GM12878 (cell line): ENCODE measurements at regions not wholly inside any gene's neighbourhood (a gene's known extent, or its start where the extent isn't known, plus 50 kb on each side); places are given as distances from the start of the nearest gene placed in this dataset.

ENCODE experiments used
- ATAC-seq: fragments of 200-7000 bp; cut with Tn5 transposase; 3 replicates; pipeline ENCODE4 v1.9.1; 2020; ENCODE audit warnings: mild to moderate bottlenecking, moderate library complexity
- BruUV-seq: library from RNA; stranded (reverse); fragments of 400-500 nt; replicated peaks from 2 replicates; lab custom pipeline; 2021; lab: Mats Ljungman, UMichigan
- CTCF ChIA-PET: fragments of 300-600 bp; sonication (Branson Sonifier 250); formaldehyde crosslinking; extraction: SDS; loops from one replicate; lab custom pipeline; 2021; ENCODE audit warnings: inconsistent platforms; lab: Yijun Ruan, JAX
- POLR2A ChIA-PET: fragments of 350-600 bp; formaldehyde crosslinking; extraction: SDS; loops from one replicate; lab custom pipeline; 2021; ENCODE audit warnings: inconsistent platforms; lab: Charles Lee
- RAD21 ChIA-PET: fragments of 300-600 bp; sonication (Branson Sonifier 250); formaldehyde crosslinking; loops from one replicate; lab custom pipeline; 2023; ENCODE audit warnings: antibody characterized with exemption; ENCODE audit not compliant: unreplicated experiment; lab: Charles Lee
- SMC1A ChIA-PET: fragments of 300-600 bp; sonication (Branson Sonifier 250); formaldehyde crosslinking; loops from one replicate; lab custom pipeline; 2023; ENCODE audit not compliant: unreplicated experiment, uncharacterized antibody; lab: Charles Lee
- DNase-seq: peaks from one replicate; pipeline ENCODE4 v3.0.0-alpha.2; 2011; ENCODE audit warnings: low read depth, low spot score
- FAIRE-seq: peaks from 3 replicates; lab custom pipeline; 2011; peaks lifted over from hg19 to GRCh38; lab: Jason Lieb, UNC
- H2AFZ ChIP-seq: 2 replicates; pipeline ENCODE4 v1.6.0; 2011; ENCODE audit warnings: low read depth, low read length, control low read depth; ENCODE audit not compliant: control insufficient read depth
- H3K27ac ChIP-seq: 2 replicates; pipeline ENCODE4 v1.5.1; 2011; ENCODE audit warnings: control low read depth; ENCODE audit not compliant: control insufficient read depth, insufficient read depth
- H3K27me3 ChIP-seq, 2 experiments: replicated peaks in 1 of 2; 2 replicates each; pipeline versions ENCODE4 v1.6.0 to v1.6.1; 2011; ENCODE audit warnings: low read length in 1 of 2; ENCODE audit not compliant: control insufficient read depth in 2 of 2, insufficient read depth in 2 of 2
- H3K36me3 ChIP-seq, 2 experiments: 2 replicates each; pipeline ENCODE4 v1.5.1; 2011; ENCODE audit warnings: low read length in 1 of 2; ENCODE audit not compliant: control insufficient read depth in 2 of 2, insufficient read depth in 2 of 2
- H3K4me1 ChIP-seq: 2 replicates; pipeline ENCODE4 v1.6.1; 2011; ENCODE audit warnings: mild to moderate bottlenecking, low read length, moderate library complexity, mixed read lengths; ENCODE audit not compliant: control insufficient read depth, insufficient read depth
- H3K4me2 ChIP-seq: 2 replicates; pipeline ENCODE4 v1.6.0; 2011; ENCODE audit warnings: control low read depth; ENCODE audit not compliant: control insufficient read depth, insufficient read depth
- H3K4me3 ChIP-seq: fragments of 200-600 bp; sonication (generic); 2 replicates; pipeline ENCODE4 v1.5.1; 2016
- H3K79me2 ChIP-seq: 2 replicates; pipeline ENCODE4 v1.6.0; 2011; ENCODE audit warnings: low read length; ENCODE audit not compliant: control insufficient read depth, insufficient read depth
- H3K9ac ChIP-seq: 2 replicates; pipeline ENCODE4 v1.8.0; 2011; ENCODE audit warnings: low read length, control low read depth, mixed read lengths; ENCODE audit not compliant: control insufficient read depth, insufficient read depth
- H3K9me3 ChIP-seq: replicated peaks from 3 replicates; pipeline ENCODE4 v1.5.1; 2011; ENCODE audit warnings: mild to moderate bottlenecking, low read length; ENCODE audit not compliant: control insufficient read depth, insufficient read depth
- H4K20me1 ChIP-seq: 2 replicates; pipeline ENCODE4 v1.6.0; 2011; ENCODE audit not compliant: control insufficient read depth, insufficient read depth
- EZH2 ChIP-seq: IDR thresholded peaks from 2 replicates; pipeline ENCODE4 v1.6.1; 2012; ENCODE audit warnings: low read depth, mild to moderate bottlenecking, control low read depth, inconsistent platforms, low read length, borderline replicate concordance; ENCODE audit not compliant: control insufficient read depth
- GABPA ChIP-seq: IDR thresholded peaks from 2 replicates; pipeline ENCODE4 v1.6.1; 2014; ENCODE audit warnings: antibody characterized with exemption, low read depth, mild to moderate bottlenecking, inconsistent platforms
- HDAC2 ChIP-seq: fragments of 200-600 bp; sonication (generic); IDR thresholded peaks from 2 replicates; pipeline ENCODE4 v1.6.1; 2017
- HDAC6 ChIP-seq: fragments of 200-600 bp; sonication (generic); IDR thresholded peaks from one replicate; pipeline ENCODE4 v1.8.0; 2017; ENCODE audit warnings: antibody characterized with exemption; ENCODE audit not compliant: unreplicated experiment
- MEF2B ChIP-seq: fragments of 450-650 bp; IDR thresholded peaks from 2 replicates; pipeline ENCODE4 v1.6.1; 2018; ENCODE audit warnings: mild to moderate bottlenecking, moderate library complexity; ENCODE audit not compliant: partially characterized antibody, poor library complexity, severe bottlenecking
- MTA3 ChIP-seq: IDR thresholded peaks from 2 replicates; pipeline ENCODE4 v1.6.1; 2012; ENCODE audit warnings: low read length, inconsistent platforms, borderline replicate concordance
- MXI1 ChIP-seq: fragments of 150-350 bp; IDR thresholded peaks from 2 replicates; pipeline ENCODE4 v1.6.1; 2011; ENCODE audit warnings: low read depth, mild to moderate bottlenecking, inconsistent platforms, low read length, improper control_type of control experiment
- NFIC ChIP-seq: IDR thresholded peaks from 2 replicates; pipeline ENCODE4 v1.6.1; 2012; ENCODE audit warnings: low read depth, mild to moderate bottlenecking, inconsistent platforms, low read length, moderate library complexity
- RB1 ChIP-seq: fragments of 450-650 bp; formaldehyde crosslinking; IDR thresholded peaks from 2 replicates; pipeline ENCODE4 v1.6.1; 2017; ENCODE audit warnings: mild to moderate bottlenecking, borderline replicate concordance
- SUPT20H ChIP-seq: IDR thresholded peaks from 2 replicates; pipeline ENCODE4 v1.6.1; 2011; ENCODE audit warnings: low read depth, mild to moderate bottlenecking, low read length, moderate library complexity, borderline replicate concordance; ENCODE audit not compliant: control insufficient read depth
- ZBED1 ChIP-seq: IDR thresholded peaks from 2 replicates; pipeline ENCODE4 v1.6.1; 2016; ENCODE audit warnings: borderline replicate concordance
- ZNF274 ChIP-seq: IDR thresholded peaks from one replicate; pipeline ENCODE4 v1.8.0; 2011; ENCODE audit not compliant: insufficient read length, insufficient read depth
- ZNF622 ChIP-seq: fragments of 450-650 bp; IDR thresholded peaks from 2 replicates; pipeline ENCODE4 v1.6.1; 2017; ENCODE audit warnings: mild to moderate bottlenecking, inconsistent platforms
- WGBS: methylation state at CpG from one replicate; pipeline ENCODE4 v1.1.6; 2016; ENCODE audit warnings: low lambda C conversion rate; ENCODE audit not compliant: insufficient replicate concordance, insufficient coverage; ENCODE audit errors: missing lambda C conversion rate; 5-methylcytosine and 5-hydroxymethylcytosine counted together
- in situ Hi-C: fragments of 300-500 bp; cut with MboI; formaldehyde crosslinking; loops from 9 replicates; pipeline ENCODE4 v1.14.3; 2018; ENCODE audit warnings: mixed read lengths
- intact Hi-C: fragments of 100-400 bp; cut with micrococcal nuclease; formaldehyde crosslinking; loops from one replicate; pipeline ENCODE4 v1.14.2; 2022; ENCODE audit not compliant: unreplicated experiment
- TF ChIP-seq, protein P1 (sequence below): IDR thresholded peaks from 2 replicates; pipeline ENCODE4 v1.6.1; 2011; ENCODE audit warnings: borderline replicate concordance, low read depth, mild to moderate bottlenecking, moderate library complexity, mixed read lengths, low read length; ENCODE audit not compliant: insufficient read depth; ENCODE audit errors: extremely low read length
- TF ChIP-seq, protein P2 (sequence below): fragments of 450-650 bp; IDR thresholded peaks from 2 replicates; pipeline ENCODE4 v1.6.1; 2017; ENCODE audit warnings: mild to moderate bottlenecking, low read depth, inconsistent platforms; ENCODE audit not compliant: poor library complexity, severe bottlenecking
- TF ChIP-seq, protein P3 (sequence below): fragments of 450-650 bp; IDR thresholded peaks from 2 replicates; pipeline ENCODE4 v1.6.1; 2017; ENCODE audit warnings: antibody characterized with exemption, mild to moderate bottlenecking, moderate library complexity
- TF ChIP-seq, protein P4 (sequence below): fragments of 150-350 bp; IDR thresholded peaks from 2 replicates; pipeline ENCODE4 v1.6.1; 2014; ENCODE audit warnings: mild to moderate bottlenecking, low read depth, low read length

DNA sequence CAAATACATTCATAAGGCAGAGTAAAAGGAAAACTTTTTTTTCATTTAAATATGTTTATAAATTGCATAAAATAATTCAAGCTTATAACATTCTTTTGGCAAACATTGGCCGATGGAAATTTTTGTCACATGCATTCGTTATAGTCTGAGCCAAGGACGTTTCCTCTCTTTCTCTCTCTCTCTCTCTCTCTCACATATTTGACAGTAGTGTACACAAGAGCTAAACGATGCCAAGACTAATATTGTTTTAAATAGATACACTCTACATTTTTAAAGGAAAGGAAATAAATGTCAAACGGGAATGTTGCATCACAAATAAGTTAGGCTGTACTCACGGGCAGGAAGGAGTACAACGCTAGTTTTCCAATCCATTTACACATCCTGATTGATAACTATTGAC is 251.1 kb upstream of the SMIM21 start:
- Histone ChIP-seq H2AFZ (no peak overlapping the region), H3K27ac (no peak overlapping the region), H3K9me3 (no peaks in the 10 kb centered on the region), H3K4me3 (no peak overlapping the region), H4K20me1 (no peaks in the 10 kb centered on the region), H3K4me1 (no peaks in the 10 kb centered on the region), H3K4me2 (no peak overlapping the region), H3K27me3 (no peaks in the 10 kb centered on the region; a peak in 1 of 4 replicates), H3K79me2 (no peaks in the 10 kb centered on the region), H3K36me3 (no peaks in the 10 kb centered on the region), H3K9ac (no peak overlapping the region)
- DNase-seq (no peak), FAIRE-seq (no peak), ATAC-seq (no peak)
- in situ Hi-C loops (no loop called here), intact Hi-C loops (no loop called here)
- RAD21 ChIA-PET = no interaction called here
- CTCF ChIA-PET = interaction anchor here (0.6 kb wide), 1 partner anchor 18 kb away, joined by 3 read pairs; no protein-coding TSS in a partner anchor
- POLR2A ChIA-PET = no interaction called here
- WGBS = 32% methylated on average over 7 of the region's 7 CpGs
- BruUV-seq = no TSS peak
- SMC1A ChIA-PET = no interaction called here
- TF ChIP-seq MTA3 (no peak), HDAC6 (no peak), EZH2 (no peak), ZNF622 (no peak), ZNF274 (no peak), NFIC (no peak), MEF2B (no peak), GABPA (no peak), HDAC2 (no peak), MXI1 (no peak), ZBED1 (no peak), SUPT20H (no peak), RB1 (no peak)
- TF ChIP-seq, protein P1, sequence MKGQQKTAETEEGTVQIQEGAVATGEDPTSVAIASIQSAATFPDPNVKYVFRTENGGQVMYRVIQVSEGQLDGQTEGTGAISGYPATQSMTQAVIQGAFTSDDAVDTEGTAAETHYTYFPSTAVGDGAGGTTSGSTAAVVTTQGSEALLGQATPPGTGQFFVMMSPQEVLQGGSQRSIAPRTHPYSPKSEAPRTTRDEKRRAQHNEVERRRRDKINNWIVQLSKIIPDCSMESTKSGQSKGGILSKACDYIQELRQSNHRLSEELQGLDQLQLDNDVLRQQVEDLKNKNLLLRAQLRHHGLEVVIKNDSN = no peak
- TF ChIP-seq, protein P2, sequence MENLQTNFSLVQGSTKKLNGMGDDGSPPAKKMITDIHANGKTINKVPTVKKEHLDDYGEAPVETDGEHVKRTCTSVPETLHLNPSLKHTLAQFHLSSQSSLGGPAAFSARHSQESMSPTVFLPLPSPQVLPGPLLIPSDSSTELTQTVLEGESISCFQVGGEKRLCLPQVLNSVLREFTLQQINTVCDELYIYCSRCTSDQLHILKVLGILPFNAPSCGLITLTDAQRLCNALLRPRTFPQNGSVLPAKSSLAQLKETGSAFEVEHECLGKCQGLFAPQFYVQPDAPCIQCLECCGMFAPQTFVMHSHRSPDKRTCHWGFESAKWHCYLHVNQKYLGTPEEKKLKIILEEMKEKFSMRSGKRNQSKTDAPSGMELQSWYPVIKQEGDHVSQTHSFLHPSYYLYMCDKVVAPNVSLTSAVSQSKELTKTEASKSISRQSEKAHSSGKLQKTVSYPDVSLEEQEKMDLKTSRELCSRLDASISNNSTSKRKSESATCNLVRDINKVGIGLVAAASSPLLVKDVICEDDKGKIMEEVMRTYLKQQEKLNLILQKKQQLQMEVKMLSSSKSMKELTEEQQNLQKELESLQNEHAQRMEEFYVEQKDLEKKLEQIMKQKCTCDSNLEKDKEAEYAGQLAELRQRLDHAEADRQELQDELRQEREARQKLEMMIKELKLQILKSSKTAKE = no peak
- TF ChIP-seq, protein P3, sequence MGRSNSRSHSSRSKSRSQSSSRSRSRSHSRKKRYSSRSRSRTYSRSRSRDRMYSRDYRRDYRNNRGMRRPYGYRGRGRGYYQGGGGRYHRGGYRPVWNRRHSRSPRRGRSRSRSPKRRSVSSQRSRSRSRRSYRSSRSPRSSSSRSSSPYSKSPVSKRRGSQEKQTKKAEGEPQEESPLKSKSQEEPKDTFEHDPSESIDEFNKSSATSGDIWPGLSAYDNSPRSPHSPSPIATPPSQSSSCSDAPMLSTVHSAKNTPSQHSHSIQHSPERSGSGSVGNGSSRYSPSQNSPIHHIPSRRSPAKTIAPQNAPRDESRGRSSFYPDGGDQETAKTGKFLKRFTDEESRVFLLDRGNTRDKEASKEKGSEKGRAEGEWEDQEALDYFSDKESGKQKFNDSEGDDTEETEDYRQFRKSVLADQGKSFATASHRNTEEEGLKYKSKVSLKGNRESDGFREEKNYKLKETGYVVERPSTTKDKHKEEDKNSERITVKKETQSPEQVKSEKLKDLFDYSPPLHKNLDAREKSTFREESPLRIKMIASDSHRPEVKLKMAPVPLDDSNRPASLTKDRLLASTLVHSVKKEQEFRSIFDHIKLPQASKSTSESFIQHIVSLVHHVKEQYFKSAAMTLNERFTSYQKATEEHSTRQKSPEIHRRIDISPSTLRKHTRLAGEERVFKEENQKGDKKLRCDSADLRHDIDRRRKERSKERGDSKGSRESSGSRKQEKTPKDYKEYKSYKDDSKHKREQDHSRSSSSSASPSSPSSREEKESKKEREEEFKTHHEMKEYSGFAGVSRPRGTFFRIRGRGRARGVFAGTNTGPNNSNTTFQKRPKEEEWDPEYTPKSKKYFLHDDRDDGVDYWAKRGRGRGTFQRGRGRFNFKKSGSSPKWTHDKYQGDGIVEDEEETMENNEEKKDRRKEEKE = no peak
- TF ChIP-seq, protein P4, sequence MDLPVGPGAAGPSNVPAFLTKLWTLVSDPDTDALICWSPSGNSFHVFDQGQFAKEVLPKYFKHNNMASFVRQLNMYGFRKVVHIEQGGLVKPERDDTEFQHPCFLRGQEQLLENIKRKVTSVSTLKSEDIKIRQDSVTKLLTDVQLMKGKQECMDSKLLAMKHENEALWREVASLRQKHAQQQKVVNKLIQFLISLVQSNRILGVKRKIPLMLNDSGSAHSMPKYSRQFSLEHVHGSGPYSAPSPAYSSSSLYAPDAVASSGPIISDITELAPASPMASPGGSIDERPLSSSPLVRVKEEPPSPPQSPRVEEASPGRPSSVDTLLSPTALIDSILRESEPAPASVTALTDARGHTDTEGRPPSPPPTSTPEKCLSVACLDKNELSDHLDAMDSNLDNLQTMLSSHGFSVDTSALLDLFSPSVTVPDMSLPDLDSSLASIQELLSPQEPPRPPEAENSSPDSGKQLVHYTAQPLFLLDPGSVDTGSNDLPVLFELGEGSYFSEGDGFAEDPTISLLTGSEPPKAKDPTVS = no peak
